ENCODE measurements at regions not wholly inside any gene's neighbourhood (a gene's known extent, or its start where the extent isn't known, plus 50 kb on each side); places are given as distances from the start of the nearest gene placed in this dataset.

- DNase-seq (ENCODE audit: low spot score) = no peak
These were observed 221.2 kb downstream of the IGSF11 start for GRCh38 chr3:118813472-118813871.

GRCh38 chr3:118817748-118818165 is 216.9 kb downstream of the IGSF11 start:
- peak; percentile 49 for DNase-seq (ENCODE audit: low spot score)

GRCh38 chr3:118818386-118818785 is 216.3 kb downstream of the IGSF11 start:
- peak; percentile 48 for DNase-seq (ENCODE audit: low spot score)

GRCh38 chr3:118823626-118824025 is 211.0 kb downstream of the IGSF11 start:
- no peak for DNase-seq (ENCODE audit: low spot score)

- no peak for DNase-seq (ENCODE audit: low spot score)
These were observed 207.2 kb downstream of the IGSF11 start for GRCh38 chr3:118827446-118827845.

- DNase-seq (ENCODE audit: low spot score) = no peak
These were observed 206.3 kb downstream of the IGSF11 start for GRCh38 chr3:118828351-118828750.

GRCh38 chr3:118833075-118833474 is 201.6 kb downstream of the IGSF11 start:
- no peak for DNase-seq (ENCODE audit: low spot score)

GRCh38 chr3:118838871-118839270 is 195.8 kb downstream of the IGSF11 start:
- DNase-seq (ENCODE audit: low spot score) = no peak

- no peak for DNase-seq (ENCODE audit: low spot score)
These were observed 192.3 kb downstream of the IGSF11 start for GRCh38 chr3:118842147-118842863.

- DNase-seq (ENCODE audit: low spot score) = no peak
These were observed 188.5 kb downstream of the IGSF11 start for GRCh38 chr3:118846176-118846575.

Measured in AG20443 (cell line).